ENCODE measurements at regions not wholly inside any gene's neighbourhood (a gene's known extent, or its start where the extent isn't known, plus 50 kb on each side); places are given as distances from the start of the nearest gene placed in this dataset.

DNA sequence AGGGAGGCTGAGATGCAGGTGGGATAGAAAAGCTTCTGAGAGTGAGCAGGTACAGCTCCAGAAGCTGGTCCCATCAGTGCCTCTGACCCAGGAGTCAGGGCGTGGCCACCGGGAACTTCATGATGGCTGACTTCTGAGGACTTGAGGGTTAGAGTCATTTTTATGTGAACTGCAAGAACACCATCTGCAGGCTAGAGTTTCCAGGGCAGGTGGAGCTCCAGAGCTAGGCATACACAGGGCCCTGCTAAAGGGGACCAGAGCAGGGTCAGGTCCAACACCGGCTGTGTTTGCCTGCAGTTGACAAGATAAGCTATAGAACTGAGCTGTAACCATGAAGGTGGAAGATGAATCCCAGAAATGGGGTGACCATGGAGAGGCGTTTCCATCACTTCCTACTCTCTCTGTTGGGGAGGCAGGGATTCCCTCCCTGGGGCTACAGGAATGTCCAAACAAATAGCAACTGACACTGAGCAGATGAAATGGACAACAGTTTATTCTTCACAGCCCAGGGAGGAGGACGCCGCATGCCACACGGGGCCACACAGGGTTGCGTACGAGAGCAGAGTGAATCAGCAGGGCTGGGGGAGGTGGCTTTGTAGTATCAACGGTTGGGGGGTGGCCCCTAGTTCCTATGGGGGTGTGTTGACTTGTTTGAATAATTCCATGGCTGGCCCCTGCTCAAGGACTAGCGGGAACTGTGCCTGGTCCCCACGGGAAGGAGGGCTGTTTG lies 77.6 kb upstream of the ZNF516 start:
- TF ChIP-seq, protein P1, sequence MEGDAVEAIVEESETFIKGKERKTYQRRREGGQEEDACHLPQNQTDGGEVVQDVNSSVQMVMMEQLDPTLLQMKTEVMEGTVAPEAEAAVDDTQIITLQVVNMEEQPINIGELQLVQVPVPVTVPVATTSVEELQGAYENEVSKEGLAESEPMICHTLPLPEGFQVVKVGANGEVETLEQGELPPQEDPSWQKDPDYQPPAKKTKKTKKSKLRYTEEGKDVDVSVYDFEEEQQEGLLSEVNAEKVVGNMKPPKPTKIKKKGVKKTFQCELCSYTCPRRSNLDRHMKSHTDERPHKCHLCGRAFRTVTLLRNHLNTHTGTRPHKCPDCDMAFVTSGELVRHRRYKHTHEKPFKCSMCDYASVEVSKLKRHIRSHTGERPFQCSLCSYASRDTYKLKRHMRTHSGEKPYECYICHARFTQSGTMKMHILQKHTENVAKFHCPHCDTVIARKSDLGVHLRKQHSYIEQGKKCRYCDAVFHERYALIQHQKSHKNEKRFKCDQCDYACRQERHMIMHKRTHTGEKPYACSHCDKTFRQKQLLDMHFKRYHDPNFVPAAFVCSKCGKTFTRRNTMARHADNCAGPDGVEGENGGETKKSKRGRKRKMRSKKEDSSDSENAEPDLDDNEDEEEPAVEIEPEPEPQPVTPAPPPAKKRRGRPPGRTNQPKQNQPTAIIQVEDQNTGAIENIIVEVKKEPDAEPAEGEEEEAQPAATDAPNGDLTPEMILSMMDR (conservative IDR thresholded peaks at IDR 0.05; ENCODE audit: low read length), result no peak
- no peak overlapping the region for H3K4me3 ChIP-seq (ENCODE audit: low read length)
- DNase-seq (ENCODE audit: low read depth), result no peak

DNA sequence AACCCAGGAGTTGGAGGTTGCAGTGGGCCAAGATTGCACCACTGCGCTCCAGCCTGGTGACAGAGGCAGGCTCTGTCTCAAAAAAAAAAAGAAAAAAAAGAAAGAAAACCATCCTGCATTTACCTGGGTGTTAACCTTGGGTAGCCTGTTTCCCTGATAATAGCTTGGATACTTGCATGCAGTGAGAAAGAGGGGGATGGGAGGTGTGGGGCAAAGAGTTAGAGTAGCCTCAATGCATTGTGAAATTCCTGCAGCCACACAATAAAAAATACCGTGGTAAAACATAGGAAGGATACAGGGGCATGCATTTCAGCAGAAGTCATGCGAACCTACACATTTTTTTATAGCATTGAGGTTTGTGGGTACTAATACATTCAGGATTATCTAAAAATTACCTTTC lies 76.6 kb upstream of the ZNF516 start:
- no peak for DNase-seq (ENCODE audit: low read depth)
- TF ChIP-seq, protein P1 (conservative IDR thresholded peaks at IDR 0.05; ENCODE audit: low read length), result no peak
- no peak overlapping the region for H3K4me3 ChIP-seq (ENCODE audit: low read length)

DNA sequence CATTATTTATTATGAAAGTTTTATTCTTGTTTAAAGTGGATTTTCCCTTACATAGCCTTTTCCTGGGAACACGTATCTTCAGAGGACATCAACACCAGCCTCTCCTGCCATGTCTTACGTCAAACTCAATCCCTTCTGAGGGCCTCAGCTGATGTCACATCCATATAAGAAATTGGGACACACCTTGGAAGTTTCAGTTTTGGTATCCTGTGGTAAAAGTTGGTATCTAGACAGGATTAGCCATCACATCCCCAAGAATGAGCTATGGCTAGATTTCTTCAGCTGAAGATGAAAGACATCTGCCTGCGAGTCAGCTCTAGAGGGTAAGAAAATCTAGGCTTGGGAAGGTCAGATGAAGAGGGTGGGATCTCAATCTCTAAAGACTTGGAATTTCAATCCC lies 75.8 kb upstream of the ZNF516 start:
- DNase-seq (ENCODE audit: low read depth), result no peak
- no peak overlapping the region for H3K4me3 ChIP-seq (ENCODE audit: low read length)
- TF ChIP-seq, protein P1 (conservative IDR thresholded peaks at IDR 0.05; ENCODE audit: low read length), result no peak

DNA sequence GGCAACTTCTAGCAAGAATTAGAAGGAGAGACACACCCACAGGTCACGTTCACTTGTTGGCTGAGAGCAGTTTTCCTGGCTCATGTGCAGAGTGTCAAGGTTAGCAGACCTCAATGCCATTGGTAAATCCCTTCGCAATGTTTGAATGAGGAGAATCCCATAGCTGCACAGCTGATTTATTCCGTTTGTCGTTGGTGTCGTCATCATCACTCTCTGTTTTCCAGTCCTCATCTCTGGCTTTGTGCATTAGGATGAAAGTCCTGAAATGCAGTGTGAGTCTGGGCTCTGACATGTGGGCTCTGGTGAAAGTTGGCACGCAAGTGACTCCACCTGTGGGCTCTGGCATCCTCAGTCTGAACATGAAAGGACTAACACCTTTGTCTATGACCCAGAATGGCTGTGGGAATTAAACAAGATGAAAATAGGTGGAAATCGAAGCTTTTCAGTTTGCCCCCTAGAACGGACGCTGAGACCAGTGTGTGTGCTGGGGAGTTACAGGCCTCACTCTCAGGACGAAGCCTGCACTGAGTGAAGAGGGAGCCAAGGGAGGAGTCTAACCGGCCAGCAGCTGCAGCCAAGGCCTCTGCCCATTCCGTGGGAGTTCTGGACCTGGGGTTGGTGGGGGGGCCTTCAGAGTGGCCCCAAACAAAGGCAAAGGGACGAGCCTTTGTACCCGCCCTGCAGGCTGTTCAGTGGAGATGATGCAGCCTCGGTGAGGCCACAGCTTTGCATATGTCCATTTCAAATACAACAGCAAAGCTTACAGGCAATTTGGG lies 74.8 kb upstream of the ZNF516 start:
- H3K4me3 ChIP-seq (ENCODE audit: low read length), result no peak overlapping the region
- DNase-seq (ENCODE audit: low read depth), result no peak
- TF ChIP-seq, protein P1 (conservative IDR thresholded peaks at IDR 0.05; ENCODE audit: low read length), result no peak

DNA sequence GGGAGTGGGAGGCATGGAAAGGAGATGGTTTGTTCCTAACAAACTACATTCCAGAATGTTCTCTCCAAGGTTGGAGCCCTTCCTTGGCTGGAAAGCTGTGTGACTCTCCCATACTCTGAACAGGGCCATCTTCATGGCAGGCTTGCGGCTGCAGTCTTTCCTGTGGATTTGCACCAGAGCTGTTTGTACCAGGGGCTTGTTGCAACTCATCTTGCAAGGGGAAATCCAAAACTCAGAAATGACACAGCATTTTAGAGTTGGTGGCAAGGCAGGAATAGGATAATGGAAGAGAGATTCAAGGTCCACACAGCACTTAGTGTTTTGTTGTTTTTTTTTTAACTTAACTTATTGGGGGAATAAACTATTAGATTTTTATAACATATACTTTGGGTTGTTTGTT lies 73.7 kb upstream of the ZNF516 start:
- TF ChIP-seq, protein P1 (conservative IDR thresholded peaks at IDR 0.05; ENCODE audit: low read length), result no peak
- DNase-seq (ENCODE audit: low read depth), result no peak
- no peak overlapping the region for H3K4me3 ChIP-seq (ENCODE audit: low read length)

DNA sequence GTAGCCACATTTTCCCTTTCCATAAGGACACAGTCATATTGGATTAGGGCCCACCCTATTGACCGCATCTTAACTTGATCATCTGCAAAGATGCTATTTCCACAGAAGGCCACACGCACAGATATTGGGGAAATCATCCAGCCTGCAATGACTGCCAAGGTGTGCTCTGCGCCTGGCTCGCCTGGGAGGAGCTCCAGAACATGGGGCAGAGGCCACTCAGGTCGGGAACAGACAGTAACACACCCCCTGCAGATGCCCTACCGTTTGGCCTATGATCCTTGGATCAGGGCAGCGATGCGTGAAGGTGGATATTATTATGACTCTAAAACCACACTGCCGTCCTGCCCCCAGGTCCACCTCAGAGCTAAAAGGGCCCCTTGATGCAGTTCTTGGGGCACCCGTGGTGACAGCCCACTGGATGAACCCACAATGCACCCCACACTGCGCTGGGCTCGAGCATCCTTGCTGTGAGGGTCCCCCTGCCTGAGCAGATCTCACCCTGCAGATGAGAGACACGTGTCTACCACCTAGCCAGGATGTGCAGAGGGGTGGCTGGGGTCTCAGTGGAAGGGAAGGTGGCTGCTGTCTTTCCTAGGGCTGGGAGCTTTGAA lies 72.9 kb upstream of the ZNF516 start:
- DNase-seq (ENCODE audit: low read depth), result no peak
- no peak overlapping the region for H3K4me3 ChIP-seq (ENCODE audit: low read length)
- TF ChIP-seq, protein P1 (conservative IDR thresholded peaks at IDR 0.05; ENCODE audit: low read length), result no peak

Data from AG10803 (cell line).